ENCODE measurements at regions not wholly inside any gene's neighbourhood (a gene's known extent, or its start where the extent isn't known, plus 50 kb on each side); places are given as distances from the start of the nearest gene placed in this dataset.
"Not testable (repeated sequence)": the region's sequence is repeated elsewhere in the genome, so short reads cannot be mapped to it uniquely, and the experiment has no call there.

GRCh38 chr3:166663194-166663593 is 716.9 kb downstream of the ZBBX start:
- no peak for DNase-seq (ENCODE audit: low read depth)

DNA sequence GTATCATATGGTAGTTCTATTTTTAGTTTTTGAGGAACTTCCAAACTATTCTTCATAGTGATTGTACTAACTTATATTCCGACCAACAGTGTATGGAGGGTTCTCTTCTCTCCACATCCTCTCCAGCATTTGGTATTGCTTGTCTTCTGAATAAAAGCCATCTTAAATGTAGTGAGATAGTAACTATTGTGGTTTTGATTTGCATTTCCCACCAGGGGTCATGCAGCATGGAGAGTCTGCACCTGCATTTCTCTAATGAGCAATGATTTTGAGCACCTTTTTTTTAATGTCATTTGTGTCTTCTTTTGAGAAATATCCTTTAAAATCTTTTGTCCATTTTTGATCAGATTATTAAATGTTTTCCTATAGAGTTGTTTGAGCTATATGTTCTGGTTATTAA is 718.5 kb downstream of the ZBBX start:
- DNase-seq (ENCODE audit: low read depth) = no peak

DNA sequence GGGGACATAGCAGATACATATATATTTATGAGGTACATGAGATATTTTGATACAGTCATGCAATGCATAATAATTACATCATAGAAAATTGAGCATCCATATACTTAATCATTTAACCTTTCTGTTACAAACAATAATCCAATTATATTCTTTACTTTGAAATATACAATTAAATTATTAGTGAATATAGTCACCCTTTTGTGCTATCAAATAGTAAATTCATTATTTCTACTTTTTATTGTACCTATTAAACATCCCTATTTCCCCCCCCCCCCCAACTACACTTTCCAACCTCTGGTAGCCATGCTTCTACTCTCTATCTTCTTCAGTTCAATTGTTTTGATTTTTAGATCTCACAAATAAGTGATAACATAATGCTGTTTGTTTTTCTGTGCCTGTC is 719.1 kb downstream of the ZBBX start:
- no peak for DNase-seq (ENCODE audit: low read depth)

- no peak for DNase-seq (ENCODE audit: low read depth)
Measured at GRCh38 chr3:166637984-166638530, 742.0 kb downstream of the ZBBX start.

GRCh38 chr3:166634091-166634746 is 745.9 kb downstream of the ZBBX start:
- no peak for DNase-seq (ENCODE audit: low read depth)

GRCh38 chr3:166630190-166630589 is 749.9 kb downstream of the ZBBX start:
- DNase-seq (ENCODE audit: low read depth) = no peak

- DNase-seq (ENCODE audit: low read depth) = no peak
Measured at GRCh38 chr3:166613365-166613764, 766.7 kb downstream of the ZBBX start.

- not testable (repeated sequence) for DNase-seq (ENCODE audit: low read depth)
Measured at GRCh38 chr3:166612761-166613160, 767.3 kb downstream of the ZBBX start.

DNA sequence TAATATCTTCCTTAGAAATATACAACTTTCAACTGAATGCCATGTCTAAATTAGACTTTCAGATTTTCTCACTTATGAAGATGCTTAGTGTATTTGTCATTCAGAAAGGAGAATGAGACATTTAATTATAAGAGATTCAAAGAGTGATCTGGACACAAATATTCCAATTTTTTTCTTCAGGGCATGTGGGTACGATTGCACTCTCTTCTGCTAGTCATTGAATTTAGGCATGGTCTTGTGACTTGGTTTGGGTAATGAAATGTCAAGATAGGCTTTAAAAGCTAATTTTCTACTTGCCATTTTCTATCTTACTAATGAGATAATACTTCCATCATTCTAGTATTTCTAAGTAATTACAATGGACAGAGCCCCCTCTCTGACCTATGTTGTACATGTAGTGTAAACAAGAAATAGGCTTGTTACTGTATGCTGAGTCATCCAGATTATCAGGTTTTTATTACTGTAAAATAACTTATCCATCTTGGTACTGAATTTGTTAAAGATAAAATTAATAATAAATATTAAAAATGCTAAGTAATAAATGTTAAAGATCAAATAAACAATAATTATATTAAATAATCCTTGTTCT is 770.8 kb upstream of the BCHE start:
- DNase-seq (ENCODE audit: low read depth) = no peak

DNA sequence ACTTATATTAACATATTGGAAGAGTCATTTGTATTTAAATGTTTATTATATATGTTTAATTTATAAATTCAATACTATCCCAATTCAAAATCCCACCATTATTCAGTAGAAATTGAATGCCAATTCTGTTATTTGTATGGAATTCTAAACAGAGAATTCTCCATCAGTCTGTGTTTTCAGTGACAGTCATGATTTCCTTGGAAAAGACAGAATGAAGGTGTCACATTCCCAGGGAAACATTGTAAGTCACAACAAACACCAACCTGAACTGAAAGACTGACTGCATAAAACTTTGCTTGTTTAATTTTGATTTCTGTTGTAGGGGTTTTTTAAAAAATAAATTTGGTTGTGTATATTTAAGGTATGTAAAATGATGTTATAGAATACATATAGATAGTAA is 769.8 kb upstream of the BCHE start:
- DNase-seq (ENCODE audit: low read depth) = no peak

- no peak for DNase-seq (ENCODE audit: low read depth)
Measured at GRCh38 chr3:166593776-166594175, 756.6 kb upstream of the BCHE start.

DNA sequence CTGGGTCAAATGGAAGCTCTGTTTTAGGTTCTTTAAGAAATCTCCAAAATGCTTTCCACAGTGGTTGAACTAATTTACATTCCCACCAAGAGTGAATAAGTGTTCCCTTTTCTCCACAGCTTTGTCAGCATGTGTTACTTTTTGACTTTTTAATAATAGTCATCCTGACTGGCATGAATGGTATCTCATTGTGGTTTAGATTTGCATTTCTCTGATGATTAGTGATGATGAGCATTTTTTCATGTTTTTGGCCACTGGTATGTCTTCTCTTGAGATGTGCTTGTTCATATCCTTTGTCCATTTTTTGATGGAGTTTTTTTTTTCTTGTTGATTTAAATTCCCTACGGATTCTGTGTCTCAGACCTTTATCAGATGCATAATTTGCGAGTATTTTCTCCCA is 745.0 kb upstream of the BCHE start:
- DNase-seq (ENCODE audit: low read depth) = no peak

DNA sequence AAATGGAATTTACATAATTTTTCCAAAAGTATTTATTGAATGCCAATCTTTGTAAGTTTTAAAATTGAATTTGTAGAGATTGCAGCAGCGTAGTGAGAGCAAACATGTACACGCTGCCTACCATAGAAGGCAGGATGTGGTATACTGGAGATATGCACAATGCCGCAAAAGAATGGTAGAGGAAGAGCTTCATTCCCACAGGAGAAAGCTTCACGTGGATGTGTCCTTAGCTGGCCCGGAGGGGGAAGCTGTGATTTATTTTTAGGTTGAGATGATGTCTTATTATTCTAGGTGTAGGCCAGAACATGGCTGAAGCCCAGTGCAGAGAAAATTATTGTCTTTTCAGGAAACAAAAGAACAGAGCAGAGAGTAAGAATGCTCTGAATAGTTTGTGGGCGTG is 743.3 kb upstream of the BCHE start:
- no peak for DNase-seq (ENCODE audit: low read depth)

DNA sequence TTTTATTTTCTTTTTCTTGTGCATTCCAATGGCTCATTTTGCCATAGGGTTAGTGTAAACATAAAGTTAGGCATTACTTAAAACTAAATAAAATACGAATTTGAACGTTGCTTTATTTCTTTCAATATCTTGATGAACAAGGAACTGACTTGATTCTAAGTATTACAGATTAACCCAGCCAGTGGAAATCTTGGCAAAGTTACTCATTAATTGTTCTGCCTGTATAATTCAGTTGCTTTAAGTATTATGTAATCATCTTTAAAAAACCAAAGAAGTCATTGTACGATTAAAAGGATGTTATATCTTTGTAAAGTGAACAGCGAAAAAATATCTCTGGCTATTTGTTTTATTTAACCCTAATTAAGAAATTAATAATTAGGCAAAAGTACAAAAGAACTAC is 737.9 kb upstream of the BCHE start:
- DNase-seq (ENCODE audit: low read depth) = no peak

GRCh38 chr3:166571686-166572085 is 734.5 kb upstream of the BCHE start:
- not testable (repeated sequence) for DNase-seq (ENCODE audit: low read depth)

- DNase-seq (ENCODE audit: low read depth) = no peak
Measured at GRCh38 chr3:166570102-166570501, 732.9 kb upstream of the BCHE start.

DNA sequence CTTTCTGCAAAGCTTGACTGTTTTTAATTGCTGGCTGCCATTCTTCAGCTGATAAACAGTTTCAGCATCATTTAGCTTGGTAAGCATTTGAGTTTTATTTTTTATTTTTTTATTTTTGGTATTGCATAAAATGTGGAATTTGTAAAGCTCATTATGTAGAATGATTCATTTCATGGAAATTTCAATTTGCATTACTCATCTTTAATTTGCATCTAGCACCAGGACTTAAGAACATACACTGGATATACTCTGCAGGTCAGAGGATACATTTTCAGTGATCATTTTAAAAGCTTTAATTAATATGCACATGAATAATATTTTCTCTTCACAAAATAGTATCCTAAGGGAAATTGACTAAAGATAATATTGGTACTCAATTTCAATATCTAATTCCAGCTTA is 732.4 kb upstream of the BCHE start:
- DNase-seq (ENCODE audit: low read depth) = no peak

DNA sequence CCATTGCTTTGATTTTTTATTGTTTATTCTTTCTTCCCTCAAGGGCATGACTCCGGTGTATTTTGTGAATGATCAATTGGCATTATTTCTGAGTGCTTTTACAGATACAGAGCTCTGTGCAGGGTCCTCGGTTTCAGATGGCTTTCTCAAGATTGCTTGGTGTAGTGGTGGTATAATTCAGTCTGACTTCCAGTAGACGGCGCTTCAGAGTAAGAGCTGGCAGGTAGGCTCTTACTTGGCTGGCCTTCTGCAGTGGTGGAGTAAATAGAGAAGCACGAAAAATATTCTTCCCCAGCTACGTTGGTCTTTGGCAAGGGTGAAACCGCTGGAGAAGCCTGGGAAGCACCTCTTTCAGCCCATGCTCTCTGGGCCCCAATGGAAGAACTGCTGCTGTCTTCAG is 723.0 kb upstream of the BCHE start:
- DNase-seq (ENCODE audit: low read depth) = no peak

DNA sequence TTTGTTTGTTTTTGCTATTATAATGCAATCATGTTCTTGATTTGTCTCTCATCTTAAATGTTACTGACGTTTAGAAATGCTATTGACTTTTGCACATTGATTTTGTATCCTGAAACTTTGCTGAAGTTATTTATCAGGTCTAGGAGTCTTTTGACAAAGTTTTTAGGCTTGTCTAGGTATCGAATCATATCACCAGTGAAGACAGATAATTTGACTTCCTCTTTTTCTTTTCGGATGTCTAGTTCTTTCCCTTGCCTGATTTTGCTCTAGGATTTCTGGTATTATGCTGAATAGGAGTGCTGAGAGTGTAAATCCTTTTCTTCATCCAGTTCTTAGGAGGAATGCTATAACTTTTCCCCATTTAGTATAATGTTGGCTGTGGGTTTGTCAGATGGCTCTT is 719.7 kb upstream of the BCHE start:
- DNase-seq (ENCODE audit: low read depth) = no peak

DNA sequence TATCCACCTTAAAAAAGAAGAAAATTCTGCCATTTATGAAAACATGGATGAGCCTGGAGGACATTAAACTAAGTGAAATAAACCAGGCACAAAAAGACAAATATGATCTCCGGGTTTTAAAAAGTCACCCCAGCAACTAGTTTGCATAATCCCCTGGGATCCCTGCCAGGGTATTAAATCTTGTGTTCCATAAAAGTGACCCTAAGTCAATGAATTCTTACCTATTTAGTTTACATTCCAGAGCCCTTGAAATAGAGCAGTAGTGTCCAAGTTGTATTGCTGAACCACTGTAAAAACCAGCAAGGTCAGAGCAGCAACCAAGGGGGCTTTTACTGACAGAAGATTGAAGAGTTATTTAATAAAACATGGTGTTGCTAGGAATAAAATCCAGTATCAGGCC is 716.8 kb upstream of the BCHE start:
- DNase-seq (ENCODE audit: low read depth) = no peak

DNA sequence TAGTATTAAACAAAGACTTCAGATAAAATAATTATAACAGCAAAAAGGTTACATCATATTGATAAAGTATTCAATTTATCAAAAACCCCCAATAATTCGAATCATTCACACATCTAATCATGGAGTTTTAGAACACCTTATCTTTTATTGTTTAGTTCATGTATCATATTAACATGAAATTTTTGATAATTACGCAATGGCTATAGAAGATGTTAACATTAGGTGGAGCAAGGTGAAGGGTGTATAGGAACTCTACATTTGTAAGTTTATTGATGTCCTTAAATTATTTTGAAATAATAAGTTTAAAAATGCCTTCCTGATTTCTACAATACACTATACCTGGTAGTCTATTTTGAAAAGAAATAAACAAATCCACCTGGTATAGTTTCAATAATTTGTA is 696.5 kb upstream of the BCHE start:
- no peak for DNase-seq (ENCODE audit: low read depth)

GRCh38 chr3:166531730-166532129 is 694.5 kb upstream of the BCHE start:
- no peak for DNase-seq (ENCODE audit: low read depth)

DNA sequence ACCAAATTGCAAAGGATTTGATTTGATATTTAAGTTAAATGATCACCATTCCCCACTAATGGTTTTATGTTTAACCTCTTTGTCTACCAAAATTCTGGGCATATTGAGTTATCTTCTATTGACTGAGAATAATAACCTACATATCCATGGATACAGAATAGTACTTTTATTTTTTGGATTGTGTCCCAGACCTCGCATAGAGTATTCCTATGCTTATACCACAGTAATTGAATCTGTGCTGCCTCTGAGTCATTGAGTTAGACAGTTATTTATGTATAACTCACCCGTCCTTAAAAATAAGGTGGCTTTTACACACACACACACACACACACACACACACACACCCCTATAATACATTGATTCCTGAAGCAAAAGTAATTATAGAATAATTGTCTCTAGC is 690.1 kb upstream of the BCHE start:
- DNase-seq (ENCODE audit: low read depth) = no peak

- DNase-seq (ENCODE audit: low read depth) = no peak
Measured at GRCh38 chr3:166526881-166527280, 689.7 kb upstream of the BCHE start.

Measured in EH (cell line).